IMR-90 (cell line): ENCODE measurements at regions not wholly inside any gene's neighbourhood (a gene's known extent, or its start where the extent isn't known, plus 50 kb on each side); places are given as distances from the start of the nearest gene placed in this dataset.

ENCODE experiments used
- ATAC-seq: fragments of 200-7000 bp; cut with Tn5 transposase; 2 replicates; pipeline ENCODE4 v1.9.1; 2020; ENCODE audit warnings: low read depth, mild to moderate bottlenecking, moderate library complexity
- BruUV-seq: library from RNA; stranded (reverse); fragments of 400-500 nt; replicated peaks from 2 replicates; lab custom pipeline; 2021; lab: Mats Ljungman, UMichigan
- CTCF ChIA-PET: fragments of 300-600 bp; formaldehyde crosslinking; extraction: SDS; loops from one replicate; lab custom pipeline; 2021; ENCODE audit warnings: antibody characterized with exemption; lab: Yijun Ruan, JAX
- POLR2A ChIA-PET: fragments of 300-600 bp; sonication (Branson Sonifier 250); formaldehyde crosslinking; loops from one replicate; lab custom pipeline; 2022; ENCODE audit warnings: antibody characterized with exemption; ENCODE audit not compliant: unreplicated experiment; lab: Charles Lee
- DNase-seq: peaks from one replicate; pipeline ENCODE4 v3.0.0; 2013
- H2AFZ ChIP-seq: replicated peaks from 2 replicates; pipeline ENCODE3; 2013; ENCODE audit warnings: low read length, mild to moderate bottlenecking; ENCODE audit not compliant: poor library complexity
- H2AK5ac ChIP-seq: 2 replicates; pipeline ENCODE4 v1.6.1; 2013; ENCODE audit warnings: low read depth, low read length, inconsistent platforms
- H2AK9ac ChIP-seq: replicated peaks from 2 replicates; pipeline ENCODE3; 2013; ENCODE audit warnings: mild to moderate bottlenecking, low read depth, low read length, moderate library complexity; ENCODE audit not compliant: poor library complexity
- H2BK120ac ChIP-seq: 2 replicates; pipeline ENCODE4 v1.6.1; 2013; ENCODE audit warnings: low read depth, low read length, inconsistent platforms
- H2BK15ac ChIP-seq: 3 replicates; pipeline ENCODE4 v1.6.1; 2013; ENCODE audit warnings: low read depth, low read length, inconsistent platforms
- H2BK20ac ChIP-seq: 2 replicates; pipeline ENCODE4 v1.6.1; 2013; ENCODE audit warnings: low read depth, mild to moderate bottlenecking, inconsistent platforms, low read length, moderate library complexity
- H2BK5ac ChIP-seq: 2 replicates; pipeline ENCODE4 v1.6.1; 2013; ENCODE audit warnings: mild to moderate bottlenecking, low read depth, low read length, inconsistent platforms; ENCODE audit not compliant: poor library complexity, severe bottlenecking
- H3K14ac ChIP-seq: replicated peaks from 2 replicates; pipeline ENCODE4 v1.6.1; 2013; ENCODE audit warnings: low read depth, low read length, inconsistent platforms
- H3K18ac ChIP-seq: 2 replicates; pipeline ENCODE4 v1.6.1; 2013; ENCODE audit warnings: low read depth, low read length, control low read depth
- H3K23ac ChIP-seq: 2 replicates; pipeline ENCODE4 v1.6.1; 2013; ENCODE audit warnings: low read depth, low read length, inconsistent platforms
- H3K27ac ChIP-seq: 2 replicates; pipeline ENCODE4 v1.5.1; 2013; ENCODE audit warnings: mild to moderate bottlenecking, control low read depth, low read length; ENCODE audit not compliant: insufficient read depth
- H3K27me3 ChIP-seq: 2 replicates; pipeline ENCODE4 v1.6.1; 2013; ENCODE audit warnings: low read length; ENCODE audit not compliant: control insufficient read depth, insufficient read depth
- H3K36me3 ChIP-seq: 2 replicates; pipeline ENCODE4 v1.6.1; 2013; ENCODE audit warnings: low read length, mixed read lengths; ENCODE audit not compliant: control insufficient read depth, insufficient read depth
- H3K4ac ChIP-seq: 2 replicates; pipeline ENCODE4 v1.6.1; 2013; ENCODE audit warnings: low read depth, low read length, inconsistent platforms
- H3K4me1 ChIP-seq: 2 replicates; pipeline ENCODE4 v1.6.1; 2013; ENCODE audit warnings: low read length, mixed read lengths; ENCODE audit not compliant: control insufficient read depth, insufficient read depth
- H3K4me2 ChIP-seq: 2 replicates; pipeline ENCODE4 v1.6.1; 2013; ENCODE audit warnings: low read depth, mild to moderate bottlenecking, control low read depth, low read length, moderate library complexity
- H3K4me3 ChIP-seq: 2 replicates; pipeline ENCODE4 v1.5.1; 2013; ENCODE audit warnings: low read depth, mild to moderate bottlenecking, control low read depth, low read length, moderate library complexity; ENCODE audit not compliant: insufficient read depth
- H3K56ac ChIP-seq: 2 replicates; pipeline ENCODE4 v1.6.1; 2013; ENCODE audit warnings: low read length, inconsistent platforms; ENCODE audit not compliant: insufficient read depth; ENCODE audit errors: extremely low read depth
- H3K79me1 ChIP-seq, 2 experiments: 2 replicates each; pipeline ENCODE4 v1.6.1; 2013; ENCODE audit warnings: low read length in 2 of 2, inconsistent platforms in 1 of 2, low read depth in 1 of 2
- H3K9ac ChIP-seq: 2 replicates; pipeline ENCODE4 v1.6.1; 2013; ENCODE audit warnings: low read depth, low read length, control low read depth
- H3K9me1 ChIP-seq: 2 replicates; pipeline ENCODE4 v1.6.1; 2013; ENCODE audit warnings: low read length, inconsistent platforms; ENCODE audit not compliant: insufficient read depth
- H3K9me3 ChIP-seq: 2 replicates; pipeline ENCODE4 v1.6.1; 2013; ENCODE audit warnings: low read length; ENCODE audit not compliant: control insufficient read depth, insufficient read depth
- H4K20me1 ChIP-seq: 2 replicates; pipeline ENCODE4 v1.6.1; 2013; ENCODE audit warnings: low read length, inconsistent platforms; ENCODE audit not compliant: insufficient read depth
- H4K5ac ChIP-seq: 2 replicates; pipeline ENCODE4 v1.6.1; 2013; ENCODE audit warnings: mild to moderate bottlenecking, low read depth, low read length, control low read depth
- H4K8ac ChIP-seq, 2 experiments: 2 replicates each; pipeline ENCODE4 v1.6.1; 2013; ENCODE audit warnings: low read depth in 2 of 2, low read length in 2 of 2, control low read depth in 1 of 2, inconsistent platforms in 1 of 2
- H4K91ac ChIP-seq: 2 replicates; pipeline ENCODE4 v1.6.1; 2013; ENCODE audit warnings: low read depth, low read length, inconsistent platforms; ENCODE audit not compliant: insufficient read depth
- BHLHE40 ChIP-seq: fragments of 150-350 bp; IDR thresholded peaks from 2 replicates; pipeline ENCODE4 v1.6.1; 2016; ENCODE audit warnings: mild to moderate bottlenecking, low read depth, low read length
- CEBPB ChIP-seq: IDR thresholded peaks from 2 replicates; pipeline ENCODE4 v1.6.1; 2012; ENCODE audit warnings: low read depth, low read length, improper control_type of control experiment
- CHD1 ChIP-seq: IDR thresholded peaks from 2 replicates; pipeline ENCODE4 v1.6.1; 2012; ENCODE audit warnings: low read depth, low read length, improper control_type of control experiment
- FOS ChIP-seq: fragments of 150-350 bp; IDR thresholded peaks from 2 replicates; pipeline ENCODE4 v1.6.1; 2016; ENCODE audit warnings: low read depth, low read length
- MAFK ChIP-seq: IDR thresholded peaks from 2 replicates; pipeline ENCODE4 v1.6.1; 2012; ENCODE audit warnings: low read depth, low read length, improper control_type of control experiment
- MAZ ChIP-seq: IDR thresholded peaks from 2 replicates; pipeline ENCODE4 v1.6.1; 2012; ENCODE audit warnings: low read depth, mild to moderate bottlenecking, low read length, improper control_type of control experiment, moderate library complexity, borderline replicate concordance
- MXI1 ChIP-seq: IDR thresholded peaks from 2 replicates; pipeline ENCODE4 v1.6.1; 2012; ENCODE audit warnings: low read depth, mild to moderate bottlenecking, low read length, moderate library complexity, borderline replicate concordance
- NFE2L2 ChIP-seq: fragments of 150-350 bp; IDR thresholded peaks from 2 replicates; pipeline ENCODE4 v1.6.1; 2016; ENCODE audit warnings: low read depth, mild to moderate bottlenecking, low read length
- POLR2A ChIP-seq: IDR thresholded peaks from 2 replicates; pipeline ENCODE4 v1.6.1; 2012; ENCODE audit warnings: mild to moderate bottlenecking, low read depth, low read length
- RAD21 ChIP-seq: IDR thresholded peaks from 2 replicates; pipeline ENCODE4 v1.6.1; 2012; ENCODE audit warnings: low read length, improper control_type of control experiment
- RCOR1 ChIP-seq: IDR thresholded peaks from 2 replicates; pipeline ENCODE4 v1.6.1; 2012; ENCODE audit warnings: mild to moderate bottlenecking, low read length, improper control_type of control experiment; ENCODE audit not compliant: insufficient replicate concordance
- RFX5 ChIP-seq: IDR thresholded peaks from 2 replicates; pipeline ENCODE4 v1.8.0; 2012; ENCODE audit warnings: low read depth, mild to moderate bottlenecking, low read length, moderate library complexity
- SMC3 ChIP-seq: fragments of 150-350 bp; IDR thresholded peaks from 2 replicates; pipeline ENCODE4 v1.6.1; 2016; ENCODE audit warnings: low read depth, mild to moderate bottlenecking, antibody characterized with exemption, low read length, moderate library complexity
- WGBS, 2 experiments: methylation state at CpG; one replicate each; pipeline versions ENCODE4 v1.1.5 to v1.1.7; 2013; ENCODE audit warnings: missing lambda C conversion rate in 2 of 2; ENCODE audit not compliant: insufficient read length in 1 of 2; ENCODE audit errors: extremely low coverage in 2 of 2; 5-methylcytosine and 5-hydroxymethylcytosine counted together
- dilution Hi-C: fragments of 300-500 bp; cut with HindIII; formaldehyde crosslinking; loops from one replicate; pipeline ENCODE4 v1.14.3; 2018; ENCODE audit warnings: low sequenced_read_pairs; ENCODE audit not compliant: unreplicated experiment
- in situ Hi-C: fragments of 300-500 bp; cut with MboI; formaldehyde crosslinking; loops from 3 replicates; pipeline ENCODE4 v1.14.3; 2019; ENCODE audit warnings: low sequenced_read_pairs, inconsistent platforms, mixed read lengths
- intact Hi-C: fragments of 100-400 bp; cut with micrococcal nuclease; formaldehyde crosslinking; loops from 2 replicates; pipeline ENCODE4 v1.10.0; 2022
- TF ChIP-seq, protein P1 (sequence below): conservative IDR thresholded peaks from 2 replicates; pipeline ENCODE4 v1.5.1; 2012; ENCODE audit warnings: mild to moderate bottlenecking, low read depth, low read length, improper control_type of control experiment
- TF ChIP-seq, protein P2 (sequence below): fragments of 150-350 bp; IDR thresholded peaks from 2 replicates; pipeline ENCODE4 v1.6.1; 2016; ENCODE audit warnings: low read depth, mild to moderate bottlenecking, low read length, moderate library complexity, borderline replicate concordance
- TF ChIP-seq, protein P3 (sequence below): fragments of 150-350 bp; IDR thresholded peaks from 2 replicates; pipeline ENCODE4 v1.6.1; 2017; ENCODE audit warnings: mild to moderate bottlenecking, antibody characterized with exemption, low read length, low read depth

DNA sequence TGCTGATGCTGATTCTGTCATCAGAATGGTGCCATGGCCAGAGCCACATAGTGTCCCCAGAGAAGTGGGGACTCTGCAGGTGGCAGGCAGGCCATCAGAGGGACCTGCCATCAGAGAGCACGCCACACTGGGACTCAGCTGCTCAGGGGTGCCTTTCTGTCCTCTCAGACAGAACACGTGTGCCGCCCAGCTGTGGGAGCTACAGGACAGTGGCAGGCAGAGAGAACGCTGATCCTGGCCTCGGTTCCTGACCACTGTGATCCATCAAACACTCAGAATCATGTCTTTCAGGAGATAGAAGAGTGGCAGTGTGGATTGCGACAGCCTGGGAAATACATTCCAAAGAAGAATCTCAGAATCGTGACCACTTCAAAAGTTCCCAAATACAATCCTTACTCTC is 497.2 kb upstream of the SALL3 start:
- Histone ChIP-seq H2AK9ac (no peak overlapping the region), H3K4ac (no peak overlapping the region), H2BK120ac (no peak overlapping the region), H3K14ac (no peak overlapping the region), H3K23ac (no peak overlapping the region), H3K36me3 (no peaks in the 10 kb centered on the region), H4K91ac (no peak overlapping the region), H2AK5ac (no peak overlapping the region), H4K5ac (no peak overlapping the region), H4K8ac (no peak overlapping the region), H3K4me1 (no peaks in the 10 kb centered on the region), H3K56ac (no peak overlapping the region), H3K79me1 (no peaks in the 10 kb centered on the region), H3K9me1 (no peaks in the 10 kb centered on the region), H3K4me3 (no peak overlapping the region), H2BK5ac (no peak overlapping the region), H4K20me1 (no peaks in the 10 kb centered on the region), H2BK15ac (no peak overlapping the region), H3K4me2 (no peak overlapping the region), H3K9ac (no peak overlapping the region), H3K27me3 (no peaks in the 10 kb centered on the region), H2BK20ac (no peak overlapping the region), H3K18ac (no peak overlapping the region), H3K27ac (no peak overlapping the region), H3K9me3 (peaks cover 27% of the 10 kb centered on the region), H2AFZ (no peak overlapping the region)
- in situ Hi-C loops = no loop called here
- TF ChIP-seq FOS (no peak), SMC3 (no peak), CEBPB (no peak), RFX5 (no peak), NFE2L2 (no peak), MAZ (no peak), BHLHE40 (no peak), RCOR1 (no peak), MAFK (no peak), MXI1 (no peak), CHD1 (no peak), POLR2A (no peak), RAD21 (no peak)
- TF ChIP-seq, protein P1, sequence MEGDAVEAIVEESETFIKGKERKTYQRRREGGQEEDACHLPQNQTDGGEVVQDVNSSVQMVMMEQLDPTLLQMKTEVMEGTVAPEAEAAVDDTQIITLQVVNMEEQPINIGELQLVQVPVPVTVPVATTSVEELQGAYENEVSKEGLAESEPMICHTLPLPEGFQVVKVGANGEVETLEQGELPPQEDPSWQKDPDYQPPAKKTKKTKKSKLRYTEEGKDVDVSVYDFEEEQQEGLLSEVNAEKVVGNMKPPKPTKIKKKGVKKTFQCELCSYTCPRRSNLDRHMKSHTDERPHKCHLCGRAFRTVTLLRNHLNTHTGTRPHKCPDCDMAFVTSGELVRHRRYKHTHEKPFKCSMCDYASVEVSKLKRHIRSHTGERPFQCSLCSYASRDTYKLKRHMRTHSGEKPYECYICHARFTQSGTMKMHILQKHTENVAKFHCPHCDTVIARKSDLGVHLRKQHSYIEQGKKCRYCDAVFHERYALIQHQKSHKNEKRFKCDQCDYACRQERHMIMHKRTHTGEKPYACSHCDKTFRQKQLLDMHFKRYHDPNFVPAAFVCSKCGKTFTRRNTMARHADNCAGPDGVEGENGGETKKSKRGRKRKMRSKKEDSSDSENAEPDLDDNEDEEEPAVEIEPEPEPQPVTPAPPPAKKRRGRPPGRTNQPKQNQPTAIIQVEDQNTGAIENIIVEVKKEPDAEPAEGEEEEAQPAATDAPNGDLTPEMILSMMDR = no peak
- TF ChIP-seq, protein P2, sequence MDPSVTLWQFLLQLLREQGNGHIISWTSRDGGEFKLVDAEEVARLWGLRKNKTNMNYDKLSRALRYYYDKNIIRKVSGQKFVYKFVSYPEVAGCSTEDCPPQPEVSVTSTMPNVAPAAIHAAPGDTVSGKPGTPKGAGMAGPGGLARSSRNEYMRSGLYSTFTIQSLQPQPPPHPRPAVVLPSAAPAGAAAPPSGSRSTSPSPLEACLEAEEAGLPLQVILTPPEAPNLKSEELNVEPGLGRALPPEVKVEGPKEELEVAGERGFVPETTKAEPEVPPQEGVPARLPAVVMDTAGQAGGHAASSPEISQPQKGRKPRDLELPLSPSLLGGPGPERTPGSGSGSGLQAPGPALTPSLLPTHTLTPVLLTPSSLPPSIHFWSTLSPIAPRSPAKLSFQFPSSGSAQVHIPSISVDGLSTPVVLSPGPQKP = no peak
- TF ChIP-seq, protein P3, sequence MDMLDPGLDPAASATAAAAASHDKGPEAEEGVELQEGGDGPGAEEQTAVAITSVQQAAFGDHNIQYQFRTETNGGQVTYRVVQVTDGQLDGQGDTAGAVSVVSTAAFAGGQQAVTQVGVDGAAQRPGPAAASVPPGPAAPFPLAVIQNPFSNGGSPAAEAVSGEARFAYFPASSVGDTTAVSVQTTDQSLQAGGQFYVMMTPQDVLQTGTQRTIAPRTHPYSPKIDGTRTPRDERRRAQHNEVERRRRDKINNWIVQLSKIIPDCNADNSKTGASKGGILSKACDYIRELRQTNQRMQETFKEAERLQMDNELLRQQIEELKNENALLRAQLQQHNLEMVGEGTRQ = no peak
- no TSS peak for BruUV-seq
- no CpG with 5 or more reads among the region's 7 CpGs for WGBS, 2 experiments
- DNase-seq (no peak), ATAC-seq (no peak)
- POLR2A ChIA-PET = no interaction called here
- intact Hi-C loops = no loop called here
- CTCF ChIA-PET = no interaction called here
- dilution Hi-C loops = no loop called here
